Endothelial cell of umbilical vein (primary cell): ENCODE measurements at regions not wholly inside any gene's neighbourhood (a gene's known extent, or its start where the extent isn't known, plus 50 kb on each side); places are given as distances from the start of the nearest gene placed in this dataset.

Experiments used
- CTCF ChIP-seq, 2 donors: IDR thresholded peaks; 1 replicate in 1 of 2; 2 replicates in 1 of 2; pipeline ENCODE4 v1.5.1; 2011; ENCODE audit warnings: low read length in 2 of 2, mild to moderate bottlenecking in 2 of 2, moderate library complexity in 2 of 2, control low read depth in 1 of 2, inconsistent platforms in 1 of 2, low read depth in 1 of 2; ENCODE audit not compliant: insufficient read depth in 1 of 2; ENCODE audit errors: extremely low read depth in 1 of 2
- EZH2 ChIP-seq: IDR thresholded peaks from 2 replicates; pipeline ENCODE4 v1.6.1; 2012; ENCODE audit warnings: borderline replicate concordance, low read depth, mild to moderate bottlenecking, moderate library complexity, low read length, inconsistent platforms; ENCODE audit not compliant: severe bottlenecking
- GATA2 ChIP-seq: IDR thresholded peaks from 2 replicates; pipeline ENCODE4 v1.7.0; 2011; ENCODE audit warnings: low read depth, mild to moderate bottlenecking, moderate library complexity, mixed read lengths, low read length; ENCODE audit not compliant: insufficient read length, insufficient read depth
- POLR2AphosphoS5 ChIP-seq: IDR thresholded peaks from 2 replicates; pipeline ENCODE4 v1.6.1; 2012; ENCODE audit warnings: low read depth, mild to moderate bottlenecking, control low read depth, low read length, moderate library complexity; ENCODE audit not compliant: insufficient read depth

- no peak for TF ChIP-seq CTCF (IDR thresholded peaks at IDR 0.05; ENCODE audit: extremely low read depth in 1 of 2, insufficient read depth in 1 of 2, low read depth in 1 of 2, low read length in 2 of 2)
- TF ChIP-seq GATA2, result no peak
- TF ChIP-seq EZH2, result no peak
- TF ChIP-seq POLR2AphosphoS5, result no peak
These were observed 186.1 kb downstream of the OTOL1 start for GRCh38 chr3:161682715-161683114.
